ENCODE measurements at regions not wholly inside any gene's neighbourhood (a gene's known extent, or its start where the extent isn't known, plus 50 kb on each side); places are given as distances from the start of the nearest gene placed in this dataset.
A peak's percentile ranks its signal among the peaks of the same experiment; 100 is the strongest.

GRCh38 chr6:155670655-155671054, 215.0 kb upstream of the NOX3 start:
- H3K4me3 ChIP-seq (ENCODE audit: low read depth in 1 of 3, low read length in 3 of 3), result no peak overlapping the region
- no peaks in the 10 kb centered on the region for H3K27me3 ChIP-seq (ENCODE audit: control insufficient read depth in 3 of 3, insufficient read depth in 3 of 3, low read length in 3 of 3)
- no peak for DNase-seq
- H3K36me3 ChIP-seq (ENCODE audit: control insufficient read depth in 3 of 3, insufficient read depth in 2 of 3, low read depth in 1 of 3, low read length in 3 of 3), result no peaks in the 10 kb centered on the region
- no peak for FAIRE-seq
- H3K27ac ChIP-seq (ENCODE audit: low read depth in 1 of 3, low read length in 2 of 3), result no peak overlapping the region
- H3K9me3 ChIP-seq (ENCODE audit: control insufficient read depth in 2 of 2, insufficient read depth in 1 of 2, low read depth in 1 of 2, low read length in 1 of 2), result no peaks in the 10 kb centered on the region
- 73 to 83% (median 82%) methylated on average over 2 of the region's 2 CpGs for WGBS, 3 donors
- peaks cover 0 to 3% (median 0%) of the 10 kb centered on the region in 3 donors for H3K4me1 ChIP-seq (ENCODE audit: control insufficient read depth in 3 of 3, insufficient read depth in 2 of 3, low read depth in 1 of 3, low read length in 2 of 3)

GRCh38 chr6:155660251-155660977, 204.8 kb upstream of the NOX3 start:
- 48 to 56% (median 53%) methylated on average over 6 of the region's 6 CpGs for WGBS, 3 donors
- no peak overlapping the region for H3K4me3 ChIP-seq (ENCODE audit: low read depth in 1 of 3, low read length in 3 of 3)

GRCh38 chr6:155656024-155656423, 200.4 kb upstream of the NOX3 start:
- FAIRE-seq (no peak), DNase-seq (no peak)
- no peaks in the 10 kb centered on the region for H3K27me3 ChIP-seq (ENCODE audit: control insufficient read depth in 3 of 3, insufficient read depth in 3 of 3, low read length in 3 of 3)
- H3K36me3 ChIP-seq (ENCODE audit: control insufficient read depth in 3 of 3, insufficient read depth in 2 of 3, low read depth in 1 of 3, low read length in 3 of 3), result no peaks in the 10 kb centered on the region
- no peak overlapping the region for H3K4me3 ChIP-seq (ENCODE audit: low read depth in 1 of 3, low read length in 3 of 3)
- 81 to 91% (median 86%) methylated on average over 3 of the region's 3 CpGs for WGBS, 3 donors
- H3K9me3 ChIP-seq (ENCODE audit: control insufficient read depth in 2 of 2, insufficient read depth in 1 of 2, low read depth in 1 of 2, low read length in 1 of 2), result no peaks in the 10 kb centered on the region
- H3K27ac ChIP-seq (ENCODE audit: low read depth in 1 of 3, low read length in 2 of 3), result no peak overlapping the region
- H3K4me1 ChIP-seq (ENCODE audit: control insufficient read depth in 3 of 3, insufficient read depth in 2 of 3, low read depth in 1 of 3, low read length in 2 of 3), result no peaks in the 10 kb centered on the region

More at GRCh38 chr6:155660251-155660977, 204.8 kb upstream of the NOX3 start:
- Histone ChIP-seq H3K4me1 (ENCODE audit: control insufficient read depth in 3 of 3, insufficient read depth in 2 of 3, low read depth in 1 of 3, low read length in 2 of 3) (no peaks in the 10 kb centered on the region), H3K27ac (ENCODE audit: low read depth in 1 of 3, low read length in 2 of 3) (no peak overlapping the region), H3K27me3 (ENCODE audit: control insufficient read depth in 3 of 3, insufficient read depth in 3 of 3, low read length in 3 of 3) (no peaks in the 10 kb centered on the region), H3K36me3 (ENCODE audit: control insufficient read depth in 3 of 3, insufficient read depth in 2 of 3, low read depth in 1 of 3, low read length in 3 of 3) (no peaks in the 10 kb centered on the region), H3K9me3 (ENCODE audit: control insufficient read depth in 2 of 2, insufficient read depth in 1 of 2, low read depth in 1 of 2, low read length in 1 of 2) (no peaks in the 10 kb centered on the region)
- FAIRE-seq, result no peak
- DNase-seq, result no peak

DNA sequence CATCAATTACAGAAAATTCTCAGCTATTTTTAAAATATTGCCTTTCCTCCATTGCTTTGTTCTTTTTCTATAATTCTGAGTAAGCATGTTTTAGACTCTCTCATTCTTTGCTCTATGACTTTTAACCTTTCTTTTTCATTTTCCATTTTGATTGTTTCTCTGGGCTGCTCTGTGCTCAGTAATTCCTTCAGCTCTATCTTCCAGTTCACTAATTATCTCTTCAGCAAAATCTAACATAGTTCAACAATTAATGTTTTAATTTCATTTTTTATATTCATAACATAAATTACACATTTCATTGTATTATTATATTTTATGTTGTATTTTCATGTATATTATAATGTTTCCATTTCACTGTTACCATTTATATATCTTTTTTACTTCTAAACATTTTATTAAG, 198.8 kb upstream of the NOX3 start:
- Histone ChIP-seq H3K9me3 (ENCODE audit: control insufficient read depth in 2 of 2, insufficient read depth in 1 of 2, low read depth in 1 of 2, low read length in 1 of 2) (no peaks in the 10 kb centered on the region), H3K4me1 (ENCODE audit: control insufficient read depth in 3 of 3, insufficient read depth in 2 of 3, low read depth in 1 of 3, low read length in 2 of 3) (no peaks in the 10 kb centered on the region), H3K36me3 (ENCODE audit: control insufficient read depth in 3 of 3, insufficient read depth in 2 of 3, low read depth in 1 of 3, low read length in 3 of 3) (no peaks in the 10 kb centered on the region), H3K27ac (ENCODE audit: low read depth in 1 of 3, low read length in 2 of 3) (no peak overlapping the region), H3K27me3 (ENCODE audit: control insufficient read depth in 3 of 3, insufficient read depth in 3 of 3, low read length in 3 of 3) (no peaks in the 10 kb centered on the region), H3K4me3 (ENCODE audit: low read depth in 1 of 3, low read length in 3 of 3) (no peak overlapping the region)
- FAIRE-seq (peak; percentile 81), DNase-seq (no peak)

DNA sequence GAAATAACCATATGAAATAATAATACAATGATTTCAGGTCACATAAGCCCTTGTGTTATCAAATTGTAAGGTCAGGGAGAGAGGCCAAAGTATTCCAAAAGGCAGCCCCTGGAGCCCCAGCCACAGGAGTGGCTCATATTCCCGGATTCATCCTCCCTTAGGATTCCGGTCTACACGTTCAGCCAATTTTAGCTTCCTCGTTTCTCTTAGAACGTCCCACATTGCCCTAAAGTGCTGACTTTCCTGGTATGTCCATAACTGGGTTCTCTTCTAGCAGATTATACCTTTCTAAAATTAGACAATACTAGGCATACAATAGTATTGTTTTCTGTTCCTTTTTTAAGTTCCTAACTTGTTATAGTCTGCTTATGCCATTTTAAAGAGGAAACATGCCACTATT, 192.7 kb upstream of the NOX3 start:
- no peaks in the 10 kb centered on the region for H3K4me1 ChIP-seq (ENCODE audit: control insufficient read depth in 3 of 3, insufficient read depth in 2 of 3, low read depth in 1 of 3, low read length in 2 of 3)
- no peaks in the 10 kb centered on the region for H3K36me3 ChIP-seq (ENCODE audit: control insufficient read depth in 3 of 3, insufficient read depth in 2 of 3, low read depth in 1 of 3, low read length in 3 of 3)
- peaks cover 0 to 2% of the 10 kb centered on the region in 2 donors for H3K9me3 ChIP-seq (ENCODE audit: control insufficient read depth in 2 of 2, insufficient read depth in 1 of 2, low read depth in 1 of 2, low read length in 1 of 2)
- no peak for FAIRE-seq
- no peak for DNase-seq
- H3K4me3 ChIP-seq (ENCODE audit: low read depth in 1 of 3, low read length in 3 of 3), result no peak overlapping the region
- H3K27ac ChIP-seq (ENCODE audit: low read depth in 1 of 3, low read length in 2 of 3), result no peak overlapping the region
- 65 to 81% (median 68%) methylated on average over 5 of the region's 5 CpGs for WGBS, 3 donors
- no peaks in the 10 kb centered on the region for H3K27me3 ChIP-seq (ENCODE audit: control insufficient read depth in 3 of 3, insufficient read depth in 3 of 3, low read length in 3 of 3)

DNA sequence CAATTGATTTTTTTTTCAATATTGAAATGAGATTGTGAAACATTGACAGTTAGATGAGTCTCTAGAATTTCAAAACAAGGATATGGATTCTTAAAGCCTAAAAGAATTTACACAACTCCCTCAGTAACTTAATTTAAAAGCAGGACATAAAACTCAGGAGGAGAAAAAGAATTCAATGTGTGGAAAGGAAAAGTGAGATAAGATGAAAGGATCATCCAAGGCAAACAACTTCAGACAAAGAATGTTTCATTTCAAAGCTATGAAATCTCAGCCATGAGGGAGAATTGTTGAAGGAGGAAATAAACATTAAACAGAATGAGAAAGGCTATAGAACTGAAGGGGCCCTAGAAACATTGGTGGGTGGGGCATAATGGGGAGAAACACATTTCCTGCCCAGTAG, 191.7 kb upstream of the NOX3 start:
- H3K36me3 ChIP-seq (ENCODE audit: control insufficient read depth in 3 of 3, insufficient read depth in 2 of 3, low read depth in 1 of 3, low read length in 3 of 3), result no peaks in the 10 kb centered on the region
- FAIRE-seq (no peak), DNase-seq (no peak)
- no peak overlapping the region for H3K4me3 ChIP-seq (ENCODE audit: low read depth in 1 of 3, low read length in 3 of 3)
- H3K4me1 ChIP-seq (ENCODE audit: control insufficient read depth in 3 of 3, insufficient read depth in 2 of 3, low read depth in 1 of 3, low read length in 2 of 3), result no peaks in the 10 kb centered on the region
- H3K27ac ChIP-seq (ENCODE audit: low read depth in 1 of 3, low read length in 2 of 3), result no peak overlapping the region
- peaks cover 0 to 8% of the 10 kb centered on the region in 2 donors for H3K9me3 ChIP-seq (ENCODE audit: control insufficient read depth in 2 of 2, insufficient read depth in 1 of 2, low read depth in 1 of 2, low read length in 1 of 2)
- H3K27me3 ChIP-seq (ENCODE audit: control insufficient read depth in 3 of 3, insufficient read depth in 3 of 3, low read length in 3 of 3), result no peaks in the 10 kb centered on the region

GRCh38 chr6:155646443-155646842, 190.8 kb upstream of the NOX3 start:
- Histone ChIP-seq H3K27me3 (ENCODE audit: control insufficient read depth in 3 of 3, insufficient read depth in 3 of 3, low read length in 3 of 3) (no peaks in the 10 kb centered on the region), H3K27ac (ENCODE audit: low read depth in 1 of 3, low read length in 2 of 3) (no peak overlapping the region), H3K4me1 (ENCODE audit: control insufficient read depth in 3 of 3, insufficient read depth in 2 of 3, low read depth in 1 of 3, low read length in 2 of 3) (no peaks in the 10 kb centered on the region), H3K36me3 (ENCODE audit: control insufficient read depth in 3 of 3, insufficient read depth in 2 of 3, low read depth in 1 of 3, low read length in 3 of 3) (no peaks in the 10 kb centered on the region), H3K9me3 (ENCODE audit: control insufficient read depth in 2 of 2, insufficient read depth in 1 of 2, low read depth in 1 of 2, low read length in 1 of 2) (peaks cover 0 to 13% of the 10 kb centered on the region in 2 donors), H3K4me3 (ENCODE audit: low read depth in 1 of 3, low read length in 3 of 3) (no peak overlapping the region)
- 82 to 94% (median 85%) methylated on average over 5 of the region's 5 CpGs for WGBS, 3 donors
- no peak for DNase-seq
- FAIRE-seq, result no peak

- H3K4me1 ChIP-seq (ENCODE audit: control insufficient read depth in 3 of 3, insufficient read depth in 2 of 3, low read depth in 1 of 3, low read length in 2 of 3), result no peaks in the 10 kb centered on the region
- DNase-seq, result no peak
- H3K36me3 ChIP-seq (ENCODE audit: control insufficient read depth in 3 of 3, insufficient read depth in 2 of 3, low read depth in 1 of 3, low read length in 3 of 3), result no peaks in the 10 kb centered on the region
- no peak overlapping the region for H3K4me3 ChIP-seq (ENCODE audit: low read depth in 1 of 3, low read length in 3 of 3)
- no peak for FAIRE-seq
- H3K9me3 ChIP-seq (ENCODE audit: control insufficient read depth in 2 of 2, insufficient read depth in 1 of 2, low read depth in 1 of 2, low read length in 1 of 2), result peaks cover 0 to 13% of the 10 kb centered on the region in 2 donors
- H3K27me3 ChIP-seq (ENCODE audit: control insufficient read depth in 3 of 3, insufficient read depth in 3 of 3, low read length in 3 of 3), result no peaks in the 10 kb centered on the region
- no peak overlapping the region for H3K27ac ChIP-seq (ENCODE audit: low read depth in 1 of 3, low read length in 2 of 3)
- 42 to 66% (median 50%) methylated on average over 2 of the region's 2 CpGs for WGBS, 3 donors
Observed at GRCh38 chr6:155645325-155645724, 189.7 kb upstream of the NOX3 start.

DNA sequence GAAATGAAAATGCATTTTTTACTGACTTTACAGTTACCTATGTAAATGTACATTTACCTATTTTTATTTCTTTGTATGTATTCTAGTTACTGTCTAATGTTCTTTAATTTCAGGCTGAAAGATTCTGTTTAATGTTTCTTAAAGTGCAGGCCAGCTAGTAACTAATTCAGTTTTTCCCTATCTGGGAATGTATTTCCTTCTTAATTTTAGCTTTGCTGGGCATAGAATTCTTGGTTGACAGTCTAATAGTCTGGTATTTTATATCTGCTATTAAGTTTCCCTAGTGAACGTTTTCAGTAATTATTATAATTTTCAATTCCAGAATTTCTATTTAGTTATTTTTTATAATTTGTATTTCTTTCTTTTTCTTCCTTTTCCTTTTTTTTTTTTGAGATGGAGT, 186.0 kb upstream of the NOX3 start:
- Histone ChIP-seq H3K27ac (ENCODE audit: low read depth in 1 of 3, low read length in 2 of 3) (no peak overlapping the region), H3K9me3 (ENCODE audit: control insufficient read depth in 2 of 2, insufficient read depth in 1 of 2, low read depth in 1 of 2, low read length in 1 of 2) (peaks cover 0 to 19% of the 10 kb centered on the region in 2 donors), H3K27me3 (ENCODE audit: control insufficient read depth in 3 of 3, insufficient read depth in 3 of 3, low read length in 3 of 3) (no peaks in the 10 kb centered on the region), H3K36me3 (ENCODE audit: control insufficient read depth in 3 of 3, insufficient read depth in 2 of 3, low read depth in 1 of 3, low read length in 3 of 3) (no peaks in the 10 kb centered on the region), H3K4me1 (ENCODE audit: control insufficient read depth in 3 of 3, insufficient read depth in 2 of 3, low read depth in 1 of 3, low read length in 2 of 3) (no peaks in the 10 kb centered on the region), H3K4me3 (ENCODE audit: low read depth in 1 of 3, low read length in 3 of 3) (no peak overlapping the region)
- DNase-seq, result no peak
- FAIRE-seq, result no peak
- 86 to 92% (median 87%) methylated on average over 1 of the region's 1 CpG for WGBS, 3 donors
